ENCODE measurements at regions not wholly inside any gene's neighbourhood (a gene's known extent, or its start where the extent isn't known, plus 50 kb on each side); places are given as distances from the start of the nearest gene placed in this dataset.

DNA sequence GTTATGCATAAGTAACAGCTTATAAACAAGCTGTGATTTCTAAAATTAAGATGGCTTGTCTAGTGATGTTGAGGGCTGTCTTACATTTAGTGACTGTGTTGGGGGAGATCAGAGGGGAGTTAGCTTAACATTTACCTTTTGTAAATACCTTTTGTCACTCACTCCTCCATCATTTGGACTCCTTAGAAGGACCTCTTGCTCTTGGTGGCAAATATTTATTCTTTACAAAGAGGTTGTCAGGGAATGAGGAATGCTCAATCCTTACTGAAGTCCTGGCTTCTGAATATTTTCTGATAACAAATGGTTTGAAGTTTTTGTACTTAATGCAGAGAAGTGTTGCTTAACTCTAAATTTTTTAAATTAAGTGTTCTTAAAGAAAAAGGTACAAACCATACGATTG lies 438.8 kb upstream of the FAM98A start:
- TF ChIP-seq, protein P1, sequence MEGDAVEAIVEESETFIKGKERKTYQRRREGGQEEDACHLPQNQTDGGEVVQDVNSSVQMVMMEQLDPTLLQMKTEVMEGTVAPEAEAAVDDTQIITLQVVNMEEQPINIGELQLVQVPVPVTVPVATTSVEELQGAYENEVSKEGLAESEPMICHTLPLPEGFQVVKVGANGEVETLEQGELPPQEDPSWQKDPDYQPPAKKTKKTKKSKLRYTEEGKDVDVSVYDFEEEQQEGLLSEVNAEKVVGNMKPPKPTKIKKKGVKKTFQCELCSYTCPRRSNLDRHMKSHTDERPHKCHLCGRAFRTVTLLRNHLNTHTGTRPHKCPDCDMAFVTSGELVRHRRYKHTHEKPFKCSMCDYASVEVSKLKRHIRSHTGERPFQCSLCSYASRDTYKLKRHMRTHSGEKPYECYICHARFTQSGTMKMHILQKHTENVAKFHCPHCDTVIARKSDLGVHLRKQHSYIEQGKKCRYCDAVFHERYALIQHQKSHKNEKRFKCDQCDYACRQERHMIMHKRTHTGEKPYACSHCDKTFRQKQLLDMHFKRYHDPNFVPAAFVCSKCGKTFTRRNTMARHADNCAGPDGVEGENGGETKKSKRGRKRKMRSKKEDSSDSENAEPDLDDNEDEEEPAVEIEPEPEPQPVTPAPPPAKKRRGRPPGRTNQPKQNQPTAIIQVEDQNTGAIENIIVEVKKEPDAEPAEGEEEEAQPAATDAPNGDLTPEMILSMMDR (IDR thresholded peaks at IDR 0.05; ENCODE audit: insufficient read depth, low read length, poor library complexity, severe bottlenecking), result no peak
- TF ChIP-seq EZH2phosphoT487 (conservative IDR thresholded peaks at IDR 0.05; ENCODE audit: low read length), result no peak

Measured in SU-DHL-6 (cell line).